HT-29 (cell line): ENCODE measurements at regions not wholly inside any gene's neighbourhood (a gene's known extent, or its start where the extent isn't known, plus 50 kb on each side); places are given as distances from the start of the nearest gene placed in this dataset.

Source experiments
- DNase-seq: peaks from one replicate; pipeline ENCODE4 v3.0.0-alpha.2; 2015; ENCODE audit warnings: low spot score

DNA sequence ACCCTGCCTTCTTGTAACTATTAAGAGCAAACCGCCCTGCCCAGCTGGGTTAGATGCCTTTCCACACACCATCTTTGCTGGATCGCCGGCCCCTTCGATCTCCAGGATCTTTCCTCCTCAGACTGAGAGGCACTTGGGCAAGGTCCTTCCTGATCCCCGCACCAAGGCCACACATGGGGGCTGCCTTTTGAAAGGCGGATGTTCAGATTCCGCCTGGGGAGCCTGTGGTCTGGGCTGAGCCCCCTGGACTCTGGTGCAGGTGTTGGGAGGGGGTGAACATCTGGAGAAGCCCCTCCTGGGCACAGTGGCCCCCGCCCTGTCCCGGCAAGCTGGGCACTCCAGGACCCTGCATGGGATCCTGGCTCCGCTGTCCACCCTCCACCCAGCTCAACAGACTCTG is 135.4 kb upstream of the HDAC4 start:
- no peak for DNase-seq

DNA sequence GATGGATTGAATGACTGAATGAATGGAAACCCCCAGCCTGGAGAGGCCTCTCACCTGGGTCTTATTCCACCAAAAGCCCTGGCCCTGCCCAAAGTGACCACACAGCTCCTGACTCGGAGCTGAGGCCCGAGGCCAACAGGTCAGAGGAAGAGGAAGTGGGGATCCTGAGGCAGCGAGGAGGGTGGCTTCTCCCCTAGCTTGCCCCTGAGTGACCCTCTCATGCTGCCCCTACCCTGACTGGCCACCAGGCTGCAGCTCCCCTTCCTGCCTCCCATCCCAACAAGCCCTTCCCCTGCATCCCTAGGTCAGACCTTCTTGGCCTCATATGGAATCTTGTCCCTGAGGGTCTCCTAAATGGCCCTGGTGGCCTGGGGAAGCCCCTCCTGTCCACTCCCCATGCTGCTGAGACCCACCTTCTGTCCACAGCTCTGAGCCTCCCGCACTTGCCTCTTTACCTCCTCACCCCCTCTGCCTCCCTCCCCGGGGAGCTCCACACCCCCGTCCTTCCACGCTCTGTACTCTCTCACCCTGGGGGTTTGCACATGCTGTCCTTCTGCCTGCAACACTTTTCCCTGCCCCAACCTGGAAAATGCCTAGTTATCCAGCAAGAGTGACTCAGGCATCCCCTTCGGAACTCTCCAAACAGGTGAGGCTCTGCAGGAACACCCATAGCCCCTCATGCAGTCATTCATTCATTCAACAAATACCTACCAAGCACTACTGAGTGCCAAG is 134.8 kb upstream of the HDAC4 start:
- DNase-seq = no peak

DNA sequence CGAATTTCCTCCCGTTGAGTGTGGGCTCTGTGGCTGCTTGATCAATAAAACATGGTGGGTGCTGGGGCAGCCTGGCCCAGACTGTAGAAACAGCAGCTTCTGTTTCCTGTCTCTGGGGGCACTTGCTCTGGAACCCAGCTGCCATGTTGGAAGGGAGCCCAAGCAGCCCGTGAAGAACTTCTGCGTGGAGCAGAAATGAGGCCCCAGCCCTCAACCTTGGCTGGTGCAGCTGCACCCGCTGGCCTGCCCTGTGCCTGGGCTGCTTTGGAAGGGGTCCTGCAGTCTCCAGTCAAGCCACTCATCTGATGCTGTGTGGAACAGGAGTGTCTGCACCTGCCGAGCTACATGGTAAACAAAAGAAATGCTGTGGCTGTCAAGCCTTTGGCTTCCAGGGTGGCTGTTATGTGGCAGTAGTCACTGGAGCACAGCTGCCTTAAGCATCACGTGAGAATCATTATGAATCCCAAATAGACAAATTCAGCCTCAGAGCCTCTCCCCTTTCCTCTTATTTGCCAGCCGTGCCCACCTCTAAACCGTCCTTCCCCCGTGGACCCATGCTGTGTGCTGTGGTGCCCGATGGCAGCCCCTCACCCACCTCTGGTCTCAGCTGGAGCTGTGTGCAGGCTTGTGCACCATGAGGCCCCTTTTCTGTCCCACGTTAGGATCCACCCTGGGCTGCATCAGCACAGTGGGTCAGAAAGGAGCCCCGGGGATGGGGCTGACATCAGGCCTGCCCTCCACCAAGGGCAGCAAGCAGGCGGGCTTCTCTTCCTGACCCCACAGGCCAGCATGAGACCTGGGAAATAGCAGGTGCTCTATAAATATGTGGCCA is 134.0 kb upstream of the HDAC4 start:
- DNase-seq = no peak

DNA sequence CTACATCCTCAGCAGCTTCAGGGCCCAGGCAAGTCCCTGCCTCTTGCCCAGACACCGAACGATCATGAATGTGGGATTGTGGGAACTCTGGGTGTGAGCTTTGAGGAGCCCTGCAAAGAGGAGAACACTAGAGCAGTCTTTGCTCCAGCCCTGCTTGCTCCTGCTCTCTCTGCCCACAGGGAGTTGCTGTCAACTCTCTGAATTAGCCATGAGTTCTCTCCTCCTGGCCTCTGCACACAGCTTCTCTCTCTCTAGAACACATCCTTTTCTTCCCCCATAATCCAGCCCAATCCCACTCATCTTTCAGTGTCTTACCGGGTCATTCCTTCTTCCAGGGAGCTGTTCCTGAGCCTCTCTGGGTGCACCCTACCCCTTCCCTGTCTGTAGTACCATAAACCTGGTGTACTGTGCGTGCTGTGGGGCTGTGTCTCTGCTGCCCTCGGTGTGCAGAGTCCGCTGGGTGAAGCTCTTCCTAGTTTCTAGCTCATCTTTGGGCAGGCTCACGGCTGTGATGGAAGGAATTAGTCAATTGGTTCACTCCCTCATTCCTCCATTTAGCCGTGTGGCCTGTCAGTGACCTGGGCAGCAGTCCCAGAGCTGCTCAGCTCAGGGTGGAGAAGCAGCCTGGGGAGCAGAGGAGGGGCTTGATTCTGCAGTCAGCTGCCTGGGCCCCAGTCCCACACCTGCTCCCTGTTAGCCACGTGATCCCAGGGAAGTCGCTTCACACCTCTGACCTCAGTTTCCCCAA is 132.9 kb upstream of the HDAC4 start:
- DNase-seq = no peak

DNA sequence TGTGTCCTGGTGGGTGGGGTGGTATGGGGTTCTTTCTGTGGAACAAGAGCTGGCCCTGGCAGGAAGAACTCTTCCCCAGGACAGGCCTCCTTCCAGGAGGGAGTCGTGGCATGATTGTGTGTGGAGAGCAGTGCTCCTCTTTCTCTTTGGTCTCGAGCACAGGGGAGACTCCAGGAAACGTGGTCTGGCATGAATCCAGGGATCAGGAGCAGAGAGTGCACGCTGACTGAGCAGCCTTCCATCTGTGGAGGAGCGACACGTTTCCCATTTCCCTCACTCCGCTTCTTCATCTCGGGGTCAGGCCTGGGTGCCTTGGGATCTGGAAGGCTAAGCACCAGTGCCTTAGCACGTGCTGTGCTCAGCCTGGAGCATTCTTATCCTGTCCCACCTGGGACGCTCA is 132.0 kb upstream of the HDAC4 start:
- peak; percentile 18 for DNase-seq

- DNase-seq = no peak
Measured at GRCh38 chr2:239532250-239532649, 131.4 kb upstream of the HDAC4 start.

- DNase-seq = no peak
Measured at GRCh38 chr2:239531456-239532241, 130.8 kb upstream of the HDAC4 start.

- DNase-seq = no peak
Measured at GRCh38 chr2:239530749-239531316, 130.0 kb upstream of the HDAC4 start.

- no peak for DNase-seq
Measured at GRCh38 chr2:239529313-239530015, 128.6 kb upstream of the HDAC4 start.

DNA sequence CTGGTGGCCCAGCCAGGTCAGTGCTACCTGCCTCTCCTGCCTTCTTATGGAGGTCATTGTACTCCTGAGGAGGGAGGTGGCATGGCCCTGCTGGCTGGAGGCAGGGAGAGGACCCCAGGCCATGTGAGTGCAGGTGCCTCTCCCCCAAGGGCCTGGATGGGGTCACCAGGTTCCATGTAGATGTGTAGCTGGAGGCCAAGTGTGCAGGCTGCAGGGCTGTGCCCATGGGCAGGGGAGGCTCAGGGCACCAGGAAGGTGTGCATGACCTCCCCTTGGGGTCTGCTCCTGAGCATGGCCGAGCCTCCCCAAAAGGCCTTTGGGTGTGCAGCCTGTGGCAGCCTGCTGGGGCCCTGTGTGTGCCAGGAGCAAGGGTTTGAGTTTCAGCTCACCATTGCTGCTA is 128.1 kb upstream of the HDAC4 start:
- DNase-seq = no peak

- DNase-seq = no peak
Measured at GRCh38 chr2:239528146-239528545, 127.3 kb upstream of the HDAC4 start.

GRCh38 chr2:239526666-239527415 is 126.0 kb upstream of the HDAC4 start:
- no peak for DNase-seq

DNA sequence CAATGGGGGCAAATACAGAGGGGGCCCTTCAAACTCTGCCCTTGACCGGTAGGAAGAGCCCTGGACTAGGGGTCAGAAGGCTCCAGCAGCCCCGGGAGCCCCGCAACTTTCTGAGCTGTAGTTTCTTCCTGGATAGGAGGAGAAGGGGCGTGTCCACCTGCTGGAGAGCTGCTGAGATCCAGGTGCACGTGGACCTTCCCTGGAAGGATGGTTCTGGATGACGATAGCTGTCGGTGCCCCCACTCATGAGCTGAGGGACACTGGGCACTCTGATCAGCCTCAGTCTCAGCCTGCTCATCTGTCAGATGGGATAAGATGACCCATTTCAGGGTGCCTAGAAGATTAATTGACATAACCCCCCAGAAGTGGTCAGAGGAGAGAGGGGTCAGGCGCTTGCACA is 125.2 kb upstream of the HDAC4 start:
- no peak for DNase-seq

GRCh38 chr2:239523954-239524330 is 123.1 kb upstream of the HDAC4 start:
- DNase-seq = no peak

DNA sequence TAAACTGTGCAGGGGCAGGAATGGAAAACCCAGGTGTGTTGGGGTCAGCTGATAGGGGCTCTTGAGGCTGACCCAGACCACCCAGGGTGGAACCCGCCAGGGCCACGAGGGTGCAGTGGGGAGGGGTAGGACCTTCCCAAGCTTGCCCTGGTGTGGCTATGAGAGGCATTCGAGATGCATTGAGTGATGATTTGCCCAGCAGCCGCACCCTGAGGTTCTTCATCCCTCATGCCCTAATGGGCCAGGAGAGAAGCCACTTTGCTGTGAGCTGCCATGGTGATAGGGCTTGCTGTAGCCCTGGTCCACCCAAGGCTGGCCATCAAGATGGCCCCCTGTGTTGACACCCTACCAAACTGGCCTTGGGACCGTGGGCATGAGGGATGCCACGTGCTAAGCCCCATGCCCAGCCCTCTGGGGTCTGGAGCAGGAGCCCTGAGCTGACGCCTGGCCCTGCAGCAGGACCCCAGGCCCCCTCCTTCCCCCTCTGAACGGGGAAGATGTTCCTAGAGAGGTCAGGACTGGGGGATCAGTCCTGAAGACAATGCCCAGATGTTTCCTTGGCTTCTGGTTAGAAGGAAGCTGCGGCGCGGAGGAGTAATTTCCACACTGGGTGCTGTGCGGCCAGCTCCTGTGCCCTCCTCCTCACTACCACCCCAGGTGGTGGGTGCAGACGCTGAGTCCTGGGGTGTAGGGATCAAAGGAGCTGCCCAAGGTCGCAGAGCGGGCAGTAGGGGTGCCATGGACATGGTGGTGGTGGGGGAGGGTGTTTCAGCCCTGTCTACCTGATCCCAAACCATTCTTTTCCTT is 122.5 kb upstream of the HDAC4 start:
- DNase-seq = no peak

- no peak for DNase-seq
Measured at GRCh38 chr2:239522740-239523119, 121.9 kb upstream of the HDAC4 start.

DNA sequence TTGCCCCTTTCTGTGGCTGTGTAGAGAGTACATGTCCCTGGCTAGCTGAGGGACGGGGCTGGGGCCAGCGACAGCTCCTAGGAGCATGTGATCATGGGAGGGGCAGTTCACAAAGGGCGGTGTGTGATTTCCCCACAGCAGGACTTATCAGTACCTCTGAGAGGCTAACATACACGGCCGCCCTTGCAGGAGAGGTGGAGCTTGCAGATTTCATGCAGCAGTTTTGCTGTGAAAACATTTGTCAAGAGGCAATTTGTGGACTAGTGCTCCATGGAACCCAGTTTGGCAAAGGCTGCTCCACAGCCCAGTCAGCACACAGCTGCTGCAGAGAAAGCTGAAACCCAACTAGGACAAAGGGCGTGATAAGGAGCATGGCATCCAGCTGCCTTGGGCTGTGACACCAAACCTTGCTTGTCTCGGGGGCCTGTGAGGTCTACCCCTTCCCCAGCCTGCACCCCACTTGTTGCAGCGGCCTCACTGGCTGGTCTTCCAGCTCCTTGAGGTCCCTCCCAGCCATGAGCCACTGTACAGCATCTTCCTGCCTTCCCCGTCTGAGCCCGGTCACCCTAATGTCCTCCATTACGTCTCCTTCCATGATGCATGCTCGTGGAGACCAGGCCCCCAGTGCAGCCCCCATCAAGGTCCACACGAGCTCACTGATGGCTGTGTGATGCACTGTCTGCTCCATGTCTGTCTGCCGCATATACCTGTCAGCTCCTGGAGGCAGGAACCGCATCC is 121.4 kb upstream of the HDAC4 start:
- DNase-seq = no peak

DNA sequence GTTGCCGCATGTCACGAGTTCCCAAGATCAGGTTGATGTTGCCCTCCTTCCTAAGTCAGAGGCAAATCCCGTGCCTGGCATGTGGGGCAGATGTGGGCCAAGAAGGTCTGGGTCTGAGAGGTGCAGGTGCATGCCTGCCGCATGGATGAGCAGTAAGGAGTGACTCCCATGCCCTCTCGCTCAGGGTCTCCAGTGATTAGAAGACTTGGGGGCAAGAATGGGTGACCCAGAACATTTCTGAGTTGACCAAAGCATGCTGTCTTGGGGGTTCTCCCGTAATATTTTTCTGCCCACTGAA is 120.6 kb upstream of the HDAC4 start:
- no peak for DNase-seq
